ENCODE measurements at regions not wholly inside any gene's neighbourhood (a gene's known extent, or its start where the extent isn't known, plus 50 kb on each side); places are given as distances from the start of the nearest gene placed in this dataset.
"Not testable (repeated sequence)": the region's sequence is repeated elsewhere in the genome, so short reads cannot be mapped to it uniquely, and the experiment has no call there.

- DNase-seq, result no peak
Measured at GRCh38 chr1:229862017-229862774, 204.8 kb upstream of the GALNT2 start.

- DNase-seq, result no peak
Measured at GRCh38 chr1:229863651-229864545, 203.1 kb upstream of the GALNT2 start.

- DNase-seq, result no peak
Measured at GRCh38 chr1:229864686-229865230, 202.3 kb upstream of the GALNT2 start.

DNA sequence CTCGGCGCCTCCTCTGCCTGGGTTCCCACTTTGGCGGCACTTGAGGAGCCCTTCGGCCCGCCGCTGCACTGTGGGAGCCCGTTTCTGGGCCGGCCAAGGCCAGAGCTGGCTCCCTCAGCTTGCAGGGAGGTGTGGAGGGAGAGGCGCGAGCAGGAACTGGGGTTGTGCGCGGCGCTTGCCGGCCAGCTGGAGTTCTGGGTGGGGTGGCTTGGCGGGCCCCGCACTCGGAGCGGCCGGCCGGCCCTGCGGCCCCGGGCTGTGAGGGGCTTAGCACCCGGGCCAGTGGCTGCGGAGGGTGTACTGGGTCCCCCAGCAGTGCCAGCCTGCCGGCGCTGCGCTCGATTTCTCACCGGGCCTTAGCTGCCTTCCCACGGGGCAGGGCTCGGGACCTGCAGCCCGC is 201.7 kb upstream of the GALNT2 start:
- DNase-seq, result not testable (repeated sequence)

DNA sequence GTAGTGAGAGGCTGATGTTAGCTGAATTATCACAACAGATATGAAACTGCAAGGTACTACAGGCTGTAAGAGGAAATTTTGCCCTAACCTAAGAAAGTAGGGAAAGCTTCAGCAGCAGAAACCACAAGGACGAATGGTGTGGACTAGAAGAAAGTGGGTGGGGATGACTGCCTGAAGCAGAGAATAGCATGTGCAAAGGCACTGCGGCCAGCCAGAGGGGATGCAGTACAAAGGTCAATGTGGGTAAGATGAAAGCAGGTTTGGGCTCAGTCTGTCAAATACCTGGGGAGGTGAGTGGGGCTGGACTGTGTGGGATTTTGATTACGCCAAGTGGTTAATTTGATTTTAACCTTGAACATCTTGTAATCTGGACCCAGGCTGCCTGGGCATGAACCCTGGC is 199.3 kb upstream of the GALNT2 start:
- no peak for DNase-seq

- DNase-seq, result no peak
Measured at GRCh38 chr1:229869240-229869639, 197.8 kb upstream of the GALNT2 start.

- DNase-seq, result no peak
Measured at GRCh38 chr1:229869687-229870086, 197.4 kb upstream of the GALNT2 start.

GRCh38 chr1:229870381-229870780 is 196.7 kb upstream of the GALNT2 start:
- no peak for DNase-seq

GRCh38 chr1:229871078-229871676 is 195.9 kb upstream of the GALNT2 start:
- DNase-seq, result no peak

DNA sequence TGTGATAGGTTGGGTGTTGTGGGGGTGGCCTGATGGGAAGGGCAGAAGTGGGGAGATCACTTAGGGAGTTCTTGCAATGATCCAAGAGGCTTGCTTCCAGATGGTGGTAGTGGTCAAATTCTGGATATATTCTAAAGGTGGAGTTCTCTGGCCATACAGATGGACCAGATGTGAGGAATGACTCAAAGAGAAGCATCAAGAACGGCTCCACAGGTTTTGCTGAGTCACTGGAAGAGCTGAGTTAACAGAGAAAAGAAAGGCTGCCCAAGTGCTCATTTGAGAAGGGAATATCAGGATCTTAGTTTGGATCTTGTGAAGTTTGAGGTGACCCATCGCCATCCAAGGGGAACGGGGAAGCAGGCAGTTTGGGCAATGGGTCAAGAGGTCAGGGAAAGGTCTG is 192.9 kb upstream of the GALNT2 start:
- no peak for DNase-seq

GRCh38 chr1:229874609-229875008 is 192.4 kb upstream of the GALNT2 start:
- DNase-seq, result no peak

- no peak for DNase-seq
Measured at GRCh38 chr1:229875086-229875485, 192.0 kb upstream of the GALNT2 start.

GRCh38 chr1:229879746-229880145 is 187.3 kb upstream of the GALNT2 start:
- no peak for DNase-seq

- no peak for DNase-seq
Measured at GRCh38 chr1:229880271-229881170, 186.5 kb upstream of the GALNT2 start.

- no peak for DNase-seq
Measured at GRCh38 chr1:229882621-229883020, 184.4 kb upstream of the GALNT2 start.

DNA sequence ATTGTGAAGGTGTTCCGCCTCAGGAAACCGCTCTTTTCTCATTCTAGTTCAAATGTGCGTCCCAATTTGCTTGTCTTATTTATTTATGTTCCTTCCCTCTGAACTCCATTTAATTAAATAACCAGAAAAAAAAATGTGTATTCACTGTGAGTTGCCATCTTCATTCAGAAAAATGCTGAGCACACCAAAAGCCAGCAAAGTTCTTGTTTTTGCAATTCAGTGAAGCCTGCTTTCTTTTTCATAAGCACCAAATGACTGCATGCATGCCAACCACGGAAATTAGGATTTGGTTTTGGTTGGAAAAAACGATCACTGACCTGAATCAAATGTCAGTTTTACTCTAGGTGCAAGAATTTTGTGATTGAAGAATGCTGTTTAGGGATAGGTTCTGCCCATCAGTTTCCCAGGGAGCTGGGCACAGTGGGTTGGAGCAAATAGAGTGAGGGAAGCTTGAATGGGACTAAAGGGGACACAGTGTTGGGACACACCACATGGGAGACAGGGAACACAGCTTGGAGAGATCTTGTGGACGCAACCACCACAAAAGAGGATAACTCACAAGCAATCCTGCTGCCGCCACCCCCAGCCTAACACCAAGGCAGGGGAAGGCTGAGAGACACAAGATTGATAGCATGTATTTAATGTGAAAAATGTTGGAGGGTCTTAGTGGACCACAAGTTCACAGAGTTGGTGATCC is 183.4 kb upstream of the GALNT2 start:
- no peak for DNase-seq

- no peak for DNase-seq
Measured at GRCh38 chr1:229884765-229885164, 182.3 kb upstream of the GALNT2 start.

- no peak for DNase-seq
Measured at GRCh38 chr1:229885568-229886495, 181.2 kb upstream of the GALNT2 start.

GRCh38 chr1:229886636-229887035 is 180.4 kb upstream of the GALNT2 start:
- no peak for DNase-seq

DNA sequence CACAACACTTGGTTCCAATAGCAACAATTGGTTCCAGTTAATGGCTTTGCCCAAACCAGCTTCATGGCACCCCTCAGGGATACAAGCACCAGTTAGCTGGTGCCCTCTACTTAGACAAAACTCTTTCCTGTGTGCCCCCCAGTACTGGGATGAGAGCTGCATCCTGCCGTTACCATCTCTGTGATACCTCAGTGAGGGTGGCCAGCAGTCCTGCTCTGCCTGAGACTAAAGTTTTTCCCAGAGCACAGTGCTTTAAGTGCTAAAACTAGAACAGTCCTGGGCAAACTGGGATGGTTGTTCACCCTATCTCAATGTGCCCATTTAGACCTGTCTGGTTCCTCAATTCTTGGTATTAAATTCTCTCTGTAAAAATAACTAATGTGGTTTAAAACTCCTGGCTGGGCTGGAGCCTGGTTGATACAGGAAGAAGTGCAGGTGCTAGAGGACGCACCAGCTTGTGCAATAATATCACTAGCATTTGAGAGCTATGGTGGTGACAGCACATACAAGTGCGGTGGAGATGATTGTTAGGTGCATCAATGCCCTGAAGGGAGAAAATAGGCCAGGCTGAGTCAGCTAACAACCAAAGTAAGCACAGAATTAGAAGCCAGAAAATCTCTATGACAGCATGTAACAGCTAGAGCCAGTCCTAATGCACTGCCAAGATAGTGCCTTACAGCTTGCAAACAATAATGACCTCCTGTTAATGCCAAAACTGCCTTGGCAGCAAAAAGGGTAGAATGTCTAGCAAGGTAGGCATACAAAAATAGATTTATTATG is 179.8 kb upstream of the GALNT2 start:
- DNase-seq, result no peak
